HepG2 (cell line): ENCODE measurements at regions not wholly inside any gene's neighbourhood (a gene's known extent, or its start where the extent isn't known, plus 50 kb on each side); places are given as distances from the start of the nearest gene placed in this dataset.

ENCODE experiments used
- AGO1 ChIP-seq: fragments of 200-400 bp; formaldehyde crosslinking; IDR thresholded peaks from 2 replicates; pipeline ENCODE4 v1.6.1; 2017; ENCODE audit warnings: mild to moderate bottlenecking, low read depth, low read length, moderate library complexity; ENCODE audit not compliant: poor library complexity, severe bottlenecking
- KMT2A ChIP-seq: sonication (generic); formaldehyde crosslinking; IDR thresholded peaks from 2 replicates; pipeline ENCODE4 v1.4.0; 2020; ENCODE audit warnings: missing genetic modification reagents
- NONO ChIP-seq, 2 experiments: fragments of 450-650 bp in 1 of 2; sonication (generic) in 1 of 2; formaldehyde crosslinking in 1 of 2; IDR thresholded peaks in 1 of 2; conservative IDR thresholded peaks in 1 of 2; 2 replicates each; pipeline versions ENCODE4 v1.6.1 to v1.8.0; 2017 to 2022; ENCODE audit warnings: mild to moderate bottlenecking in 1 of 2, missing genetic modification reagents in 1 of 2, moderate library complexity in 1 of 2
- PHF20 ChIP-seq: sonication (generic); formaldehyde crosslinking; IDR thresholded peaks from 2 replicates; pipeline ENCODE4 v1.5.0; 2020; ENCODE audit warnings: mild to moderate bottlenecking, missing genetic modification reagents
- POLR2A ChIP-seq, 2 experiments: IDR thresholded peaks; 2 replicates each; pipeline ENCODE4 v1.6.1; 2011; ENCODE audit warnings: low read depth in 2 of 2, low read length in 2 of 2, mild to moderate bottlenecking in 1 of 2, moderate library complexity in 1 of 2; ENCODE audit not compliant: insufficient read depth in 1 of 2
- ZNF143 ChIP-seq: sonication (generic); formaldehyde crosslinking; IDR thresholded peaks from 2 replicates; pipeline ENCODE4 v1.4.0; 2020; ENCODE audit warnings: missing genetic modification reagents
- ZNF468 ChIP-seq: sonication (generic); formaldehyde crosslinking; IDR thresholded peaks from 2 replicates; pipeline ENCODE4 v1.8.0; 2022; ENCODE audit warnings: mild to moderate bottlenecking, moderate library complexity, missing genetic modification reagents
- ZNF879 ChIP-seq: sonication (generic); formaldehyde crosslinking; IDR thresholded peaks from 2 replicates; pipeline ENCODE4 v1.8.1; 2023; ENCODE audit warnings: missing genetic modification reagents
- TF ChIP-seq, protein P1 (sequence below): sonication (generic); formaldehyde crosslinking; IDR thresholded peaks from 2 replicates; pipeline ENCODE4 v1.9.0; 2022; ENCODE audit warnings: missing genetic modification reagents, mild to moderate bottlenecking, borderline replicate concordance
- TF ChIP-seq, protein P2 (sequence below): sonication (generic); formaldehyde crosslinking; IDR thresholded peaks from 2 replicates; pipeline ENCODE4 v1.4.0; 2020; ENCODE audit warnings: missing genetic modification reagents
- TF ChIP-seq, protein P3 (sequence below): sonication (generic); formaldehyde crosslinking; conservative IDR thresholded peaks from 2 replicates; pipeline ENCODE4 v1.8.0; 2022; ENCODE audit warnings: missing genetic modification reagents
- TF ChIP-seq, protein P4 (sequence below): sonication (generic); formaldehyde crosslinking; IDR thresholded peaks from 2 replicates; pipeline ENCODE4 v1.9.0; 2022; ENCODE audit warnings: low read depth, missing genetic modification reagents
- TF ChIP-seq, protein P5 (sequence below): sonication (generic); formaldehyde crosslinking; IDR thresholded peaks from 2 replicates; pipeline ENCODE4 v1.4.0; 2020; ENCODE audit warnings: missing genetic modification reagents, borderline replicate concordance
- TF ChIP-seq, protein P6 (sequence below): sonication (generic); formaldehyde crosslinking; IDR thresholded peaks from 2 replicates; pipeline ENCODE4 v1.5.0; 2020; ENCODE audit warnings: mild to moderate bottlenecking, missing genetic modification reagents

DNA sequence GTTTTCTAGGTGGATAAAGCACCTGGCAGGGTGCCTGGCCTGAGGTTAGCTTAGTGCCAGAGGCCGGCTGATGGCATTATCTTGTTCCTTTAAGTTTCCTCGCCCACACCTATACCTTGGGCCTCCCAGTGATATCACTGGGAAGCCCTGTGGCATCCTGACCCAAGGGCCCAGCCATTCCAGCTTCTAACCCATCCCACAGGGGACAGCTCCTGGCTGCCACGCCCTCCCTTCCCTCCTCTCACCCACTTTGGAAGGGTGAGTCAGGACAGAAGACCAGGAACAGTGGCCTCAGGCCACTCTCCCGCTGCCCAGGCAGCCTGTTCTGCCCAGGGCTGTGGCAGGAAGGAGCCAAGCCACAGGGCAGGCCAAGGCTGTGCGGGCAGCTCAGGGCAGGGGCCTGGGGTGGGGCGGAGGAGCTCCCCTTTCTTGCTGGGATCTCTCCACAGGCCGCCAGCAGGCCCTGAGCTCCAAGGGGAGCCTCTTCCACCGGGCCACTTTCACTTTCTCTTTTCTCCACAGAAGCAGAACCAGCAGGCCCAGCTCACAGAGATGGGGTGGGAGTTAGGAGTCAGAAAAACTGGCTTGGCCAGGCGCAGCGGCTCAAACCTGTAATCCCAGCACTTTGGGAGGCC is 75.1 kb downstream of the IRF2BPL start (continued):
- TF ChIP-seq, protein P1, sequence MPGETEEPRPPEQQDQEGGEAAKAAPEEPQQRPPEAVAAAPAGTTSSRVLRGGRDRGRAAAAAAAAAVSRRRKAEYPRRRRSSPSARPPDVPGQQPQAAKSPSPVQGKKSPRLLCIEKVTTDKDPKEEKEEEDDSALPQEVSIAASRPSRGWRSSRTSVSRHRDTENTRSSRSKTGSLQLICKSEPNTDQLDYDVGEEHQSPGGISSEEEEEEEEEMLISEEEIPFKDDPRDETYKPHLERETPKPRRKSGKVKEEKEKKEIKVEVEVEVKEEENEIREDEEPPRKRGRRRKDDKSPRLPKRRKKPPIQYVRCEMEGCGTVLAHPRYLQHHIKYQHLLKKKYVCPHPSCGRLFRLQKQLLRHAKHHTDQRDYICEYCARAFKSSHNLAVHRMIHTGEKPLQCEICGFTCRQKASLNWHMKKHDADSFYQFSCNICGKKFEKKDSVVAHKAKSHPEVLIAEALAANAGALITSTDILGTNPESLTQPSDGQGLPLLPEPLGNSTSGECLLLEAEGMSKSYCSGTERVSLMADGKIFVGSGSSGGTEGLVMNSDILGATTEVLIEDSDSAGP = peak; percentile 54; the same call in 1 of the 2 replicates
- TF ChIP-seq, protein P2, sequence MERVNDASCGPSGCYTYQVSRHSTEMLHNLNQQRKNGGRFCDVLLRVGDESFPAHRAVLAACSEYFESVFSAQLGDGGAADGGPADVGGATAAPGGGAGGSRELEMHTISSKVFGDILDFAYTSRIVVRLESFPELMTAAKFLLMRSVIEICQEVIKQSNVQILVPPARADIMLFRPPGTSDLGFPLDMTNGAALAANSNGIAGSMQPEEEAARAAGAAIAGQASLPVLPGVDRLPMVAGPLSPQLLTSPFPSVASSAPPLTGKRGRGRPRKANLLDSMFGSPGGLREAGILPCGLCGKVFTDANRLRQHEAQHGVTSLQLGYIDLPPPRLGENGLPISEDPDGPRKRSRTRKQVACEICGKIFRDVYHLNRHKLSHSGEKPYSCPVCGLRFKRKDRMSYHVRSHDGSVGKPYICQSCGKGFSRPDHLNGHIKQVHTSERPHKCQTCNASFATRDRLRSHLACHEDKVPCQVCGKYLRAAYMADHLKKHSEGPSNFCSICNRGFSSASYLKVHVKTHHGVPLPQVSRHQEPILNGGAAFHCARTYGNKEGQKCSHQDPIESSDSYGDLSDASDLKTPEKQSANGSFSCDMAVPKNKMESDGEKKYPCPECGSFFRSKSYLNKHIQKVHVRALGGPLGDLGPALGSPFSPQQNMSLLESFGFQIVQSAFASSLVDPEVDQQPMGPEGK = no peak; the same call in 1 of the 2 replicates
- TF ChIP-seq ZNF468 (CRISPR knock-in tag) (no peak), POLR2A (IDR thresholded peaks at IDR 0.05; ENCODE audit: insufficient read depth in 1 of 2, low read depth in 2 of 2, low read length in 2 of 2) (peak in 1 of 2 experiments; percentile 44; a peak in 1 of 4 replicates), AGO1 (no peak), ZNF879 (CRISPR knock-in tag) (no peak), KMT2A (CRISPR knock-in tag) (0 out of 2 replicates have a peak, but pooled peaks have one; percentile 39), NONO (IDR thresholded peaks at IDR 0.05) (no peak), NONO (CRISPR knock-in tag; conservative IDR thresholded peaks at IDR 0.05) (no peak), ZNF143 (CRISPR knock-in tag) (no peak), PHF20 (0 out of 2 replicates have a peak, but pooled peaks have one; percentile 38)
- TF ChIP-seq, protein P3, sequence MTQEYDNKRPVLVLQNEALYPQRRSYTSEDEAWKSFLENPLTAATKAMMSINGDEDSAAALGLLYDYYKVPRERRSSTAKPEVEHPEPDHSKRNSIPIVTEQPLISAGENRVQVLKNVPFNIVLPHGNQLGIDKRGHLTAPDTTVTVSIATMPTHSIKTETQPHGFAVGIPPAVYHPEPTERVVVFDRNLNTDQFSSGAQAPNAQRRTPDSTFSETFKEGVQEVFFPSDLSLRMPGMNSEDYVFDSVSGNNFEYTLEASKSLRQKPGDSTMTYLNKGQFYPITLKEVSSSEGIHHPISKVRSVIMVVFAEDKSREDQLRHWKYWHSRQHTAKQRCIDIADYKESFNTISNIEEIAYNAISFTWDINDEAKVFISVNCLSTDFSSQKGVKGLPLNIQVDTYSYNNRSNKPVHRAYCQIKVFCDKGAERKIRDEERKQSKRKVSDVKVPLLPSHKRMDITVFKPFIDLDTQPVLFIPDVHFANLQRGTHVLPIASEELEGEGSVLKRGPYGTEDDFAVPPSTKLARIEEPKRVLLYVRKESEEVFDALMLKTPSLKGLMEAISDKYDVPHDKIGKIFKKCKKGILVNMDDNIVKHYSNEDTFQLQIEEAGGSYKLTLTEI (CRISPR knock-in tag) = no peak
- TF ChIP-seq, protein P4, sequence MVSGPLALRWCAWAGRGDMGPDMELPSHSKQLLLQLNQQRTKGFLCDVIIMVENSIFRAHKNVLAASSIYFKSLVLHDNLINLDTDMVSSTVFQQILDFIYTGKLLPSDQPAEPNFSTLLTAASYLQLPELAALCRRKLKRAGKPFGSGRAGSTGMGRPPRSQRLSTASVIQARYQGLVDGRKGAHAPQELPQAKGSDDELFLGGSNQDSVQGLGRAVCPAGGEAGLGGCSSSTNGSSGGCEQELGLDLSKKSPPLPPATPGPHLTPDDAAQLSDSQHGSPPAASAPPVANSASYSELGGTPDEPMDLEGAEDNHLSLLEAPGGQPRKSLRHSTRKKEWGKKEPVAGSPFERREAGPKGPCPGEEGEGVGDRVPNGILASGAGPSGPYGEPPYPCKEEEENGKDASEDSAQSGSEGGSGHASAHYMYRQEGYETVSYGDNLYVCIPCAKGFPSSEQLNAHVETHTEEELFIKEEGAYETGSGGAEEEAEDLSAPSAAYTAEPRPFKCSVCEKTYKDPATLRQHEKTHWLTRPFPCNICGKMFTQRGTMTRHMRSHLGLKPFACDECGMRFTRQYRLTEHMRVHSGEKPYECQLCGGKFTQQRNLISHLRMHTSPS (CRISPR knock-in tag) = peak; percentile 43; the same call in 1 of the 2 replicates
- TF ChIP-seq, protein P5, sequence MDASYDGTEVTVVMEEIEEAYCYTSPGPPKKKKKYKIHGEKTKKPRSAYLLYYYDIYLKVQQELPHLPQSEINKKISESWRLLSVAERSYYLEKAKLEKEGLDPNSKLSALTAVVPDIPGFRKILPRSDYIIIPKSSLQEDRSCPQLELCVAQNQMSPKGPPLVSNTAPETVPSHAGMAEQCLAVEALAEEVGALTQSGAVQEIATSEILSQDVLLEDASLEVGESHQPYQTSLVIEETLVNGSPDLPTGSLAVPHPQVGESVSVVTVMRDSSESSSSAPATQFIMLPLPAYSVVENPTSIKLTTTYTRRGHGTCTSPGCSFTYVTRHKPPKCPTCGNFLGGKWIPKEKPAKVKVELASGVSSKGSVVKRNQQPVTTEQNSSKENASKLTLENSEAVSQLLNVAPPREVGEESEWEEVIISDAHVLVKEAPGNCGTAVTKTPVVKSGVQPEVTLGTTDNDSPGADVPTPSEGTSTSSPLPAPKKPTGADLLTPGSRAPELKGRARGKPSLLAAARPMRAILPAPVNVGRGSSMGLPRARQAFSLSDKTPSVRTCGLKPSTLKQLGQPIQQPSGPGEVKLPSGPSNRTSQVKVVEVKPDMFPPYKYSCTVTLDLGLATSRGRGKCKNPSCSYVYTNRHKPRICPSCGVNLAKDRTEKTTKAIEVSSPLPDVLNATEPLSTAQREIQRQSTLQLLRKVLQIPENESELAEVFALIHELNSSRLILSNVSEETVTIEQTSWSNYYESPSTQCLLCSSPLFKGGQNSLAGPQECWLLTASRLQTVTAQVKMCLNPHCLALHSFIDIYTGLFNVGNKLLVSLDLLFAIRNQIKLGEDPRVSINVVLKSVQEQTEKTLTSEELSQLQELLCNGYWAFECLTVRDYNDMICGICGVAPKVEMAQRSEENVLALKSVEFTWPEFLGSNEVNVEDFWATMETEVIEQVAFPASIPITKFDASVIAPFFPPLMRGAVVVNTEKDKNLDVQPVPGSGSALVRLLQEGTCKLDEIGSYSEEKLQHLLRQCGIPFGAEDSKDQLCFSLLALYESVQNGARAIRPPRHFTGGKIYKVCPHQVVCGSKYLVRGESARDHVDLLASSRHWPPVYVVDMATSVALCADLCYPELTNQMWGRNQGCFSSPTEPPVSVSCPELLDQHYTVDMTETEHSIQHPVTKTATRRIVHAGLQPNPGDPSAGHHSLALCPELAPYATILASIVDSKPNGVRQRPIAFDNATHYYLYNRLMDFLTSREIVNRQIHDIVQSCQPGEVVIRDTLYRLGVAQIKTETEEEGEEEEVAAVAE (CRISPR knock-in tag) = no peak
- TF ChIP-seq, protein P6, sequence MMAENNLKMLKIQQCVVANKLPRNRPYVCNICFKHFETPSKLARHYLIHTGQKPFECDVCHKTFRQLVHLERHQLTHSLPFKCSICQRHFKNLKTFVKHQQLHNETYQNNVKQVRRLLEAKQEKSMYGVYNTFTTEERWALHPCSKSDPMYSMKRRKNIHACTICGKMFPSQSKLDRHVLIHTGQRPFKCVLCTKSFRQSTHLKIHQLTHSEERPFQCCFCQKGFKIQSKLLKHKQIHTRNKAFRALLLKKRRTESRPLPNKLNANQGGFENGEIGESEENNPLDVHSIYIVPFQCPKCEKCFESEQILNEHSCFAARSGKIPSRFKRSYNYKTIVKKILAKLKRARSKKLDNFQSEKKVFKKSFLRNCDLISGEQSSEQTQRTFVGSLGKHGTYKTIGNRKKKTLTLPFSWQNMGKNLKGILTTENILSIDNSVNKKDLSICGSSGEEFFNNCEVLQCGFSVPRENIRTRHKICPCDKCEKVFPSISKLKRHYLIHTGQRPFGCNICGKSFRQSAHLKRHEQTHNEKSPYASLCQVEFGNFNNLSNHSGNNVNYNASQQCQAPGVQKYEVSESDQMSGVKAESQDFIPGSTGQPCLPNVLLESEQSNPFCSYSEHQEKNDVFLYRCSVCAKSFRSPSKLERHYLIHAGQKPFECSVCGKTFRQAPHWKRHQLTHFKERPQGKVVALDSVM (CRISPR knock-in tag) = 0 out of 2 replicates have a peak, but pooled peaks have one; percentile 12
